Suppressor macrophage treated with lipopolysaccharide for 1 hour (primary cell): ENCODE measurements at regions not wholly inside any gene's neighbourhood (a gene's known extent, or its start where the extent isn't known, plus 50 kb on each side); places are given as distances from the start of the nearest gene placed in this dataset.

ENCODE experiments used
- DNase-seq, 3 donors: peaks; one replicate each; pipeline ENCODE4 v3.0.0-alpha.2; 2020 to 2022

GRCh38 chr9:79896390-79896980 is 324.7 kb downstream of the TLE4 start:
- no peak for DNase-seq

- DNase-seq: no peak
Observed at GRCh38 chr9:79895232-79895631, 323.5 kb downstream of the TLE4 start.

GRCh38 chr9:79889369-79889768 is 317.6 kb downstream of the TLE4 start:
- no peak for DNase-seq

- no peak for DNase-seq
Observed at GRCh38 chr9:79885093-79885857, 313.5 kb downstream of the TLE4 start.

GRCh38 chr9:79884546-79884945 is 312.8 kb downstream of the TLE4 start:
- no peak for DNase-seq

- no peak for DNase-seq
Observed at GRCh38 chr9:79883073-79883645, 311.4 kb downstream of the TLE4 start.

- no peak for DNase-seq
Observed at GRCh38 chr9:79880626-79881025, 308.9 kb downstream of the TLE4 start.

GRCh38 chr9:79877943-79878602 is 306.3 kb downstream of the TLE4 start:
- DNase-seq: peak; percentile 67 to 90 (median 87)

- peak; percentile 88 to 96 (median 96) for DNase-seq
Observed at GRCh38 chr9:79868567-79869189, 296.9 kb downstream of the TLE4 start.

GRCh38 chr9:79862921-79863890 is 291.4 kb downstream of the TLE4 start:
- no peak for DNase-seq

GRCh38 chr9:79858508-79858907 is 286.7 kb downstream of the TLE4 start:
- peak; percentile 53 to 63 (median 56) for DNase-seq

GRCh38 chr9:79857188-79857587 is 285.4 kb downstream of the TLE4 start:
- peak; percentile 33 to 62 (median 42) for DNase-seq

GRCh38 chr9:79847074-79847473 is 275.3 kb downstream of the TLE4 start:
- no peak for DNase-seq

GRCh38 chr9:79829566-79830302 is 258.0 kb downstream of the TLE4 start:
- DNase-seq: no peak

GRCh38 chr9:79824265-79824664 is 252.5 kb downstream of the TLE4 start:
- DNase-seq: no peak

GRCh38 chr9:79817438-79818004 is 245.8 kb downstream of the TLE4 start:
- DNase-seq: no peak

GRCh38 chr9:79813258-79813638 is 241.5 kb downstream of the TLE4 start:
- peak; percentile 10 to 41 (median 37) for DNase-seq

- peak; percentile 8 to 58 (median 53) for DNase-seq
Observed at GRCh38 chr9:79812507-79813257, 240.9 kb downstream of the TLE4 start.

GRCh38 chr9:79812099-79812498 is 240.3 kb downstream of the TLE4 start:
- DNase-seq: peak in 2 of 3 donors; percentile 5 to 20

- DNase-seq: no peak
Observed at GRCh38 chr9:79809931-79810330, 238.2 kb downstream of the TLE4 start.
